Caco-2 (cell line): ENCODE measurements at regions not wholly inside any gene's neighbourhood (a gene's known extent, or its start where the extent isn't known, plus 50 kb on each side); places are given as distances from the start of the nearest gene placed in this dataset.

Source experiments
- BruUV-seq: library from RNA; stranded (reverse); fragments of 400-500 nt; replicated peaks from 2 replicates; lab custom pipeline; 2021; lab: Mats Ljungman, UMichigan
- CTCF ChIA-PET: fragments of 300-600 bp; sonication (Branson Sonifier 250); formaldehyde crosslinking; loops from one replicate; lab custom pipeline; 2022; ENCODE audit warnings: antibody characterized with exemption; lab: Charles Lee
- POLR2A ChIA-PET: fragments of 300-600 bp; sonication (Branson Sonifier 250); formaldehyde crosslinking; loops from one replicate; lab custom pipeline; 2022; ENCODE audit warnings: antibody characterized with exemption; lab: Charles Lee
- DNase-seq, 2 experiments: peaks; one replicate each; pipeline versions ENCODE4 v3.0.0 to v3.0.0-alpha.2; 2020 to 2022
- H3K27me3 ChIP-seq: replicated peaks from 2 replicates; pipeline ENCODE4 v1.6.0; 2011; ENCODE audit warnings: low read length; ENCODE audit not compliant: control insufficient read depth, insufficient read depth
- H3K36me3 ChIP-seq: 2 replicates; pipeline ENCODE4 v1.5.1; 2011; ENCODE audit warnings: low read length; ENCODE audit not compliant: control insufficient read depth, insufficient read depth
- H3K4me1 ChIP-seq: fragments of 250-450 bp; sonication (Bioruptor Pico); 2 replicates; pipeline ENCODE4 v1.5.1; 2020; ENCODE audit warnings: mild to moderate bottlenecking
- H3K4me3 ChIP-seq: 2 replicates; pipeline ENCODE4 v1.5.1; 2011; ENCODE audit warnings: low read depth, mild to moderate bottlenecking, control low read depth, low read length
- H3K9me3 ChIP-seq: fragments of 250-450 bp; sonication (Bioruptor Pico); 2 replicates; pipeline ENCODE4 v1.5.1; 2020; ENCODE audit warnings: mild to moderate bottlenecking, moderate library complexity
- H3K27ac Mint-ChIP-seq: one replicate; pipeline ENCODE4 v1.8.0; 2022; ENCODE audit warnings: mixed read lengths; ENCODE audit not compliant: unreplicated experiment
- H3K27me3 Mint-ChIP-seq: one replicate; pipeline ENCODE4 v1.8.0; 2022; ENCODE audit warnings: mixed read lengths; ENCODE audit not compliant: insufficient read depth, unreplicated experiment
- H3K36me3 Mint-ChIP-seq: one replicate; pipeline ENCODE4 v1.8.0; 2022; ENCODE audit warnings: mild to moderate bottlenecking, mixed read lengths; ENCODE audit not compliant: insufficient read depth, unreplicated experiment
- H3K4me1 Mint-ChIP-seq: one replicate; pipeline ENCODE4 v1.8.0; 2022; ENCODE audit warnings: low read depth, mixed read lengths; ENCODE audit not compliant: unreplicated experiment
- H3K4me3 Mint-ChIP-seq: one replicate; pipeline ENCODE4 v1.8.0; 2022; ENCODE audit warnings: mild to moderate bottlenecking, moderate library complexity, mixed read lengths; ENCODE audit not compliant: unreplicated experiment
- H3K9me3 Mint-ChIP-seq: one replicate; pipeline ENCODE4 v1.8.0; 2022; ENCODE audit warnings: mixed read lengths; ENCODE audit not compliant: unreplicated experiment
- intact Hi-C: fragments of 100-400 bp; cut with micrococcal nuclease; formaldehyde crosslinking; loops from one replicate; pipeline ENCODE4 v1.10.0; 2022; ENCODE audit not compliant: unreplicated experiment
- TF ChIP-seq, protein P1 (sequence below), 2 experiments: fragments of 200-600 bp in 1 of 2; IDR thresholded peaks; 1 replicate in 1 of 2; 2 replicates in 1 of 2; pipeline versions ENCODE4 v1.5.1 to v1.8.0; 2011 to 2022; ENCODE audit warnings: antibody characterized with exemption in 1 of 2, control low read depth in 1 of 2, inconsistent platforms in 1 of 2, low read depth in 1 of 2, low read length in 1 of 2, mild to moderate bottlenecking in 1 of 2, moderate library complexity in 1 of 2; ENCODE audit not compliant: insufficient read depth in 1 of 2, severe bottlenecking in 1 of 2, unreplicated experiment in 1 of 2

DNA sequence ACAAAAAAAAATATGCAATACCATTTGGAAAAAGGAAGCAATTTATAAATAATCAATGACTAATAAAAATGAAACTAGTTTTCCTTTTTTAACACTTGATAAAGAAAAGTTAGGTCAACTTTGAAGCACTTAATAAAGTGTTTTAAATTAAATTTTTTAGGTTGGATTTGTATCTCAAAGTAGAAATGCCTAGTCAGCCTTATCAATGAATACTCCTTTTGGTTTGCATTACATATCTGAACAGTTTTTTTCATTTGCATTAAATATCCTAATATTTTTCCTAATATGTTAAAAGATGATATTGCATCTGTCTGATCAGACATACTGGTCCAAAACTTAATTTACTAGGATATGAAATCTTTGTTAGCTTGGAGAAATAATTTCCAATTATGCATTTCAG lies 155.8 kb upstream of the ZFP42 start:
- no peaks in the 10 kb centered on the region for H3K27me3 ChIP-seq
- ChIA-PET CTCF (no interaction called here), POLR2A (no interaction called here)
- H3K9me3 ChIP-seq = no peaks in the 10 kb centered on the region; the same call in 1 of the 2 replicates
- Mint-ChIP-seq H3K27me3 (no peaks in the 10 kb centered on the region), H3K9me3 (no peaks in the 10 kb centered on the region), H3K4me1 (no peaks in the 10 kb centered on the region), H3K36me3 (no peaks in the 10 kb centered on the region), H3K27ac (no peak overlapping the region), H3K4me3 (no peak overlapping the region)
- H3K4me1 ChIP-seq = no peaks in the 10 kb centered on the region
- no peaks in the 10 kb centered on the region for H3K36me3 ChIP-seq
- no peak for DNase-seq
- BruUV-seq = no TSS peak
- intact Hi-C loops = no loop called here
- TF ChIP-seq, protein P1, sequence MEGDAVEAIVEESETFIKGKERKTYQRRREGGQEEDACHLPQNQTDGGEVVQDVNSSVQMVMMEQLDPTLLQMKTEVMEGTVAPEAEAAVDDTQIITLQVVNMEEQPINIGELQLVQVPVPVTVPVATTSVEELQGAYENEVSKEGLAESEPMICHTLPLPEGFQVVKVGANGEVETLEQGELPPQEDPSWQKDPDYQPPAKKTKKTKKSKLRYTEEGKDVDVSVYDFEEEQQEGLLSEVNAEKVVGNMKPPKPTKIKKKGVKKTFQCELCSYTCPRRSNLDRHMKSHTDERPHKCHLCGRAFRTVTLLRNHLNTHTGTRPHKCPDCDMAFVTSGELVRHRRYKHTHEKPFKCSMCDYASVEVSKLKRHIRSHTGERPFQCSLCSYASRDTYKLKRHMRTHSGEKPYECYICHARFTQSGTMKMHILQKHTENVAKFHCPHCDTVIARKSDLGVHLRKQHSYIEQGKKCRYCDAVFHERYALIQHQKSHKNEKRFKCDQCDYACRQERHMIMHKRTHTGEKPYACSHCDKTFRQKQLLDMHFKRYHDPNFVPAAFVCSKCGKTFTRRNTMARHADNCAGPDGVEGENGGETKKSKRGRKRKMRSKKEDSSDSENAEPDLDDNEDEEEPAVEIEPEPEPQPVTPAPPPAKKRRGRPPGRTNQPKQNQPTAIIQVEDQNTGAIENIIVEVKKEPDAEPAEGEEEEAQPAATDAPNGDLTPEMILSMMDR (IDR thresholded peaks at IDR 0.05; ENCODE audit: insufficient read depth in 1 of 2, low read depth in 1 of 2, low read length in 1 of 2, severe bottlenecking in 1 of 2, unreplicated experiment in 1 of 2) = no peak
- no peak overlapping the region for H3K4me3 ChIP-seq

GRCh38 chr4:187840814-187841213 lies 154.8 kb upstream of the ZFP42 start:
- Mint-ChIP-seq H3K4me1 (no peaks in the 10 kb centered on the region), H3K4me3 (no peak overlapping the region), H3K36me3 (no peaks in the 10 kb centered on the region), H3K27ac (no peak overlapping the region), H3K9me3 (no peaks in the 10 kb centered on the region), H3K27me3 (no peaks in the 10 kb centered on the region)
- TF ChIP-seq, protein P1 (IDR thresholded peaks at IDR 0.05; ENCODE audit: insufficient read depth in 1 of 2, low read depth in 1 of 2, low read length in 1 of 2, severe bottlenecking in 1 of 2, unreplicated experiment in 1 of 2) = no peak
- intact Hi-C loops = no loop called here
- CTCF ChIA-PET = no interaction called here
- DNase-seq = no peak
- no TSS peak for BruUV-seq
- Histone ChIP-seq H3K36me3 (no peaks in the 10 kb centered on the region), H3K4me3 (no peak overlapping the region), H3K4me1 (no peaks in the 10 kb centered on the region), H3K9me3 (no peaks in the 10 kb centered on the region; the same call in 1 of the 2 replicates), H3K27me3 (no peaks in the 10 kb centered on the region)
- POLR2A ChIA-PET = no interaction called here

GRCh38 chr4:187849556-187850225 lies 145.9 kb upstream of the ZFP42 start:
- DNase-seq = no peak
- Mint-ChIP-seq H3K9me3 (no peaks in the 10 kb centered on the region), H3K36me3 (no peaks in the 10 kb centered on the region), H3K4me1 (no peaks in the 10 kb centered on the region), H3K27ac (no peak overlapping the region), H3K4me3 (no peak overlapping the region), H3K27me3 (no peaks in the 10 kb centered on the region)
- intact Hi-C loops = no loop called here
- no peak overlapping the region for H3K4me3 ChIP-seq
- no peaks in the 10 kb centered on the region for H3K36me3 ChIP-seq
- ChIA-PET POLR2A (no interaction called here), CTCF (no interaction called here)
- BruUV-seq = no TSS peak
- no peaks in the 10 kb centered on the region for H3K4me1 ChIP-seq
- H3K9me3 ChIP-seq = no peaks in the 10 kb centered on the region
- no peaks in the 10 kb centered on the region for H3K27me3 ChIP-seq
- TF ChIP-seq, protein P1 (IDR thresholded peaks at IDR 0.05; ENCODE audit: insufficient read depth in 1 of 2, low read depth in 1 of 2, low read length in 1 of 2, severe bottlenecking in 1 of 2, unreplicated experiment in 1 of 2) = no peak
